COLO668 (cell line): ENCODE measurements at regions not wholly inside any gene's neighbourhood (a gene's known extent, or its start where the extent isn't known, plus 50 kb on each side); places are given as distances from the start of the nearest gene placed in this dataset.
"Not testable (repeated sequence)": the region's sequence is repeated elsewhere in the genome, so short reads cannot be mapped to it uniquely, and the experiment has no call there.

ENCODE experiments used
- DNase-seq: peaks from one replicate; lab custom pipeline; 2025; ENCODE audit not compliant: unreplicated experiment; lab: John Stamatoyannopoulos, UW

GRCh38 chr3:99586701-99587100, 51.7 kb upstream of the COL8A1 start:
- no peak for DNase-seq

DNA sequence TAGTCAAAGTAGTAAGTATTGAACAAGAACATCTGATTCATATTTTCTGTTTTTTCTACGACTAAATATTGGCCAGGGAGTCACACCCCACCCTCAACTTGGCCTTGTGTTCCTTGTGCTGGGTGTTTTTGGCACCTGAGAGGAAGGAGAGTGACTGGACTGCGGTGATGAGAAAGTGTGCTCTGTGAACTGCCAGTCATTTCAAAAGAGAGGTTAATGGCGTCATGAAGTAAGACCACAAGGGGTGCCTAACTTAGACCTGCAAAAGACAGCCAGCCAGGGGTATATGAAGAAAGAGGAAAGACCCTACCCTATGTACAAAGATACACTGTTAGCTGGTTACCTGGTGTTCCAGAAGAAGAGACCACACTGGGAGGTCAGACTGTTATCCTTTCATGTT, 58.4 kb upstream of the COL8A1 start:
- no peak for DNase-seq

GRCh38 chr3:99579246-99579645, 59.1 kb upstream of the COL8A1 start:
- DNase-seq = no peak

GRCh38 chr3:99578339-99578970, 59.9 kb upstream of the COL8A1 start:
- no peak for DNase-seq

GRCh38 chr3:99576904-99577559, 61.4 kb upstream of the COL8A1 start:
- no peak for DNase-seq

- DNase-seq = no peak
Measured at GRCh38 chr3:99575683-99576082, 62.7 kb upstream of the COL8A1 start.

DNA sequence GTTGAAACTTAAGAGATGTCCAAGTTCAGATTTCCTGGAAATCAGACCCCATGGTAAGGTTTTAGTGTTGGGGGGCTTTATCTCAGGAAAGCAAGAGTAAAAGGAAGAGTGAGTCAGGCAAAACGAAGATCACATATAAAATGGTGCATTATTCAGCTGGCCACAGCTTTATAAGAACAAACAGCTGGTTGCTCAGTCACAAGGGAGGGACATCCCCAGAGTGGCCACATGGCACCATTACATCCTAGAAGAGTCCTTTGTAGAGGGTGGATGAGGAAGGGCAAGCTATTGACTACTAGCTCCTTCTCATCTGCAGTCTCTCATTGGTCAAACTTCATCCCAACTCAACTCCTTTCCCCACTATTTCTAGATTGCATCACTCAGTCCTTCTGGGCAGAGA, 68.3 kb upstream of the COL8A1 start:
- DNase-seq = no peak

- DNase-seq = no peak
Measured at GRCh38 chr3:99568663-99569335, 69.6 kb upstream of the COL8A1 start.

- DNase-seq = no peak
Measured at GRCh38 chr3:99565331-99565730, 73.1 kb upstream of the COL8A1 start.

DNA sequence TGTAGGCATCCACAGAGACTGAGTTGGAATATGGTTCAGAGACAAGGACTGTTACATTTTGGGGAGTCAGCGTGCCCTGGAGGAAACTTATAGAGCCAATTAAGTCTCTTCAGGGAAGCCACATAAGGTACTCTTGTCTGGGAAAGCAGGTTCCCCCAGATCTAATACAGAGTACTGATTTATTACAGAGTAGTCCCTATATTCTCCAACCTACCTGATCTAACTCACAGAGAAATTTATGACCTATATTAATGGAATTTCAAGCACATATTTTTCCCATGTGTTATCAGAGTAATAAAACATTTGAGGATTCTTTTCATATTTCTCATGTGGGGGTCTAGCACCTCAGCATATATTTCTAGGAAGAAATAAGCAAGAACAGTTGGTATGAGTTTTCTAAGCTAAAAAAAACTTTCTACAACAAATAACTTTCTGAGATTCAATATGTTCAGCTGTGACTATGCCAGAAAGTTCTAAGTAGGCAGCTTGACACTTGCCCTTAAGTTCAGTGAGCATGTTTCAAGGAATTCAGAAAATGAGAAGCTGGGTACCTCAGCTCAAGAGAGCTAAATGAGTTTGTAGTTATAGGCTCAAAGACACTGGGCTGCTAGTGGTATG, 75.3 kb upstream of the COL8A1 start:
- DNase-seq = no peak

DNA sequence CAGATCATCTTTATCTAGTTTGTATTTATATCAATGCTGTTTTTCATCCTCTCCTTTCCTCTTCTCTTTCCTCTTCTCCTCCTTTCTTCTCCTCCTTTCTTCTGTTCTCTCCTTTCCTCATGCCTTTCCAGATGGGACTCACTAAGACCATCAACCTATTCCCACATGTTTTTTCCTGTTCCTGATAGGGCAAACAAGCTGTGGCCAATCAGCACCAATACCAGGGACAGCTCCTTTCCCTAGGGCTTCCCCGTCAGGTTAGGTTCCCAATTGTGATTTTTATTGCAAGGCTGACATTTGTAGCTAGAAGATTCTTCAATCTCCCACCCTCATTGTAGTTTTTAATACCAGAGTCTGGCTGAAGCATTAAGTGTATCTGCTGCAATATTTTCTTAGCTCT, 76.3 kb upstream of the COL8A1 start:
- no peak for DNase-seq

GRCh38 chr3:99561056-99561455, 77.3 kb upstream of the COL8A1 start:
- no peak for DNase-seq

- no peak for DNase-seq
Measured at GRCh38 chr3:99559196-99559595, 79.2 kb upstream of the COL8A1 start.

DNA sequence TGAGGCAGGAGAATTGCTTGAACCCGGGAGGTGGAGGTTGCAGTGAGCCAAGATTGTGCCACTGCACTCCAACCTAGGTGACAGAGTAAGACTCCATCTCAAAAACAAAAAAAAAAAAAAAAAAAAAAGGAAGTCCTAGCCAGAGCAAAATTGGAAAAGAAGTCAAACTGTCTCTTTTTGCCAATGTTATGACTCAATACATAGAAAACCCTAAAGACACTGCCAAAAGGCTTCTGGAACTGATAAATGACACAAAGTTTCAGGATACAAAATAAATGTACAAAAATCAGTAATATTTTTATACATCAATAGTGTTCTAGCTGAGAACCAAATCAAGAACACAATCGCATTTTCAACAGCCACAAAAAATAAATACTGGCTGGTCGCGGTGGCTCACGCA, 82.5 kb upstream of the COL8A1 start:
- not testable (repeated sequence) for DNase-seq

- DNase-seq = no peak
Measured at GRCh38 chr3:99551520-99551919, 86.9 kb upstream of the COL8A1 start.

DNA sequence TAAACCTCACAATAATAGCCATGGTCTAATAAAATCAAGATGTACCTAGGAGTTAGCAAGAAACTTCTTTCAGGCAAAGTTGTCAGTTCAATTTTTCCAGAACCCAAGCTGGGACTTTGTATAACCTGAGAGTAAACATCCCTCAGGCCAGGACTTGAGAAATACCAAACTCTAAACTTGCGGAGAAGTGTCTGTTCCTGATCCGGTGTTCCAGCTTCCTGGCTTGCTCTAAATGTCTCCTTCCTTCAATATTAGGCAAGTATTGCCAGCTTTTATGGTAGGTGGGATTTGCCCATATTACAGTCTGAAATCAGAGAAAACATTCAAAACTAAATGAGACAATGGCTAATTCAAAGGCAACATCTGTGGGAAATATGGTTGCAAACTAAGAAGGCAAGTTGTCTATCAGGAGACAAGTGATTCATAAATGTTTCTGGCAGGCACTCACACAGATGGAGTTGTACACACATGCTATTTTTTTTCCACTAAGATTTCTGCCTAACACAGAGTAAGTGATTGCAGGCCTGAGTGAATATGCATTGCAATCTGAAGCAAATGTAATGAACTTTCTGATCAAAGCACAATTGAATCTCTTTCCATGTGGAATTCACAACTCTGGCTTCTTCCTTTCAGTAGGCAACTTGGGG, 88.3 kb upstream of the COL8A1 start:
- DNase-seq = no peak

GRCh38 chr3:99549220-99549619, 89.2 kb upstream of the COL8A1 start:
- DNase-seq = no peak

GRCh38 chr3:99548674-99549073, 89.7 kb upstream of the COL8A1 start:
- no peak for DNase-seq

- DNase-seq = no peak
Measured at GRCh38 chr3:99545941-99546580, 92.3 kb upstream of the COL8A1 start.

DNA sequence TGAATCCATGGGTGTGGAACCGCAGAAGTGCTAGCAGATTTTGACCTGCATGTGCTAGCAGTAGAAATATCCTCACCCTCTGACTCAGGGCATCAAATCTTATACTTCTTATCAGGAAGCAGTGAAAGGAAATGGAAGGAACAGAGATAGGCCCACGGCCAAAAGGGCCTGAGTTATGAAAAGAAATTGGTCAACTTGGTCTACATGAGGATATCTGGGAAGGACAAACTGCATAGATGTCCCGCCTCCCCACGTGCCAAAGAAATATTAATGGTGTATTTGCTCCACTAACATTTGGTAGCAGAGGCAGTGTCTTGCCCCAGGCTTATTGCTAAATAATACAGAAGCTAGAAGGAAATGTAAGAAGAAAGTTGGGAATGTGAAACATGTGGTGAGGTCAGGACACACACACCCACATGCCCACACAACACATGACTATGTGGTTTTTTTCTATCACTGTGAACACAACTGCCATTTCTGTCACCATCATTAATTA, 93.6 kb upstream of the COL8A1 start:
- no peak for DNase-seq

- no peak for DNase-seq
Measured at GRCh38 chr3:99543796-99544195, 94.6 kb upstream of the COL8A1 start.
